Mesendoderm (in vitro differentiated cells): ENCODE measurements at regions not wholly inside any gene's neighbourhood (a gene's known extent, or its start where the extent isn't known, plus 50 kb on each side); places are given as distances from the start of the nearest gene placed in this dataset.

Experiments
- DNase-seq: peaks from one replicate; pipeline ENCODE4 v3.0.0; 2013
- H2AK5ac ChIP-seq: 2 replicates; pipeline ENCODE4 v1.6.1; 2013; ENCODE audit warnings: low read length, inconsistent platforms
- H2BK120ac ChIP-seq: 2 replicates; pipeline ENCODE4 v1.6.1; 2013; ENCODE audit warnings: low read depth, mild to moderate bottlenecking, low read length, moderate library complexity, mixed read lengths
- H2BK15ac ChIP-seq: replicated peaks from 2 replicates; pipeline ENCODE4 v1.6.1; 2013; ENCODE audit warnings: low read depth, mild to moderate bottlenecking, moderate library complexity
- H2BK5ac ChIP-seq: 2 replicates; pipeline ENCODE4 v1.6.1; 2013; ENCODE audit warnings: low read length, inconsistent platforms
- H3K18ac ChIP-seq: 2 replicates; pipeline ENCODE4 v1.6.1; 2013; ENCODE audit warnings: mild to moderate bottlenecking, low read length, mixed read lengths
- H3K23ac ChIP-seq: one replicate; pipeline ENCODE4 v1.6.1; 2013; ENCODE audit warnings: low read length
- H3K27ac ChIP-seq: 2 replicates; pipeline ENCODE4 v1.5.1; 2013; ENCODE audit warnings: low read depth, mild to moderate bottlenecking, inconsistent platforms, low read length, moderate library complexity
- H3K27me3 ChIP-seq: 2 replicates; pipeline ENCODE4 v1.6.1; 2013; ENCODE audit warnings: low read length, control low read depth, mild to moderate bottlenecking, inconsistent platforms; ENCODE audit not compliant: insufficient read depth, poor library complexity
- H3K36me3 ChIP-seq: 2 replicates; pipeline ENCODE4 v1.6.1; 2013; ENCODE audit warnings: low read length, inconsistent platforms; ENCODE audit not compliant: control insufficient read depth, insufficient read depth
- H3K4ac ChIP-seq: one replicate; pipeline ENCODE4 v1.6.1; 2013; ENCODE audit warnings: low read depth, mild to moderate bottlenecking, low read length, moderate library complexity
- H3K4me1 ChIP-seq: 2 replicates; pipeline ENCODE4 v1.6.1; 2013; ENCODE audit warnings: low read depth, low read length, inconsistent platforms; ENCODE audit not compliant: control insufficient read depth
- H3K4me2 ChIP-seq: 2 replicates; pipeline ENCODE4 v1.6.1; 2013; ENCODE audit warnings: low read length
- H3K4me3 ChIP-seq: 2 replicates; pipeline ENCODE4 v1.5.1; 2013; ENCODE audit warnings: mild to moderate bottlenecking, low read length
- H3K56ac ChIP-seq: one replicate; pipeline ENCODE4 v1.6.1; 2013; ENCODE audit warnings: low read length
- H3K79me1 ChIP-seq: 2 replicates; pipeline ENCODE4 v1.6.1; 2013; ENCODE audit warnings: low read length, inconsistent platforms
- H3K79me2 ChIP-seq: 2 replicates; pipeline ENCODE4 v1.6.1; 2013; ENCODE audit warnings: mild to moderate bottlenecking, low read length; ENCODE audit not compliant: control insufficient read depth, insufficient read depth
- H3K9ac ChIP-seq: 2 replicates; pipeline ENCODE4 v1.6.1; 2013; ENCODE audit warnings: low read length, inconsistent platforms
- H4K5ac ChIP-seq: one replicate; pipeline ENCODE4 v1.6.1; 2013; ENCODE audit warnings: low read length
- H4K8ac ChIP-seq: one replicate; pipeline ENCODE4 v1.6.1; 2013; ENCODE audit warnings: low read depth, mild to moderate bottlenecking, control low read depth, low read length, moderate library complexity
- WGBS: extraction: QIAGEN DNeasy Blood & Tissue Kit; methylation state at CpG from one replicate; pipeline ENCODE4 v1.1.7; 2013; ENCODE audit warnings: low lambda C conversion rate, missing lambda C conversion rate; ENCODE audit not compliant: insufficient coverage; ENCODE audit errors: extremely low coverage; 5-methylcytosine and 5-hydroxymethylcytosine counted together

DNA sequence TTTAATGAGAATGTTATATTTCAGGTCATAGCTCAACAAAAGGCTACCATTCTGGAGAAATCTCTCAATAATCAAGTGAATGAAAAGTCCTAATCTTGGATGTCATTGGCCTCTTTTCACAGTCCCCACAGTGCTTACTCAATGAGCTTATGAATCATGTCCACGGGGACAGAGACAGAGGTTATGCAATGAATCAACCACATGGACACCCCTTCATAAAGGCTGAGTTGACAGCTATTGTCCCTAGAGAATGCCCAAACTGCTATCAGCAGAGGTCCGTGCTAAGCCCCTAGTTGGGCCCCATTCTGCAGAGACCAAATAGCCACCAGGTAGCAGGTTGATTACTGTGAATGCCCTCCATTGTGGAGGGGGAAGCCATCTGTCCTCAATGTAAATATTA is 158.1 kb downstream of the LHFPL1 start:
- Histone ChIP-seq H3K9ac (no peak overlapping the region), H2BK120ac (no peak overlapping the region), H3K4me3 (no peak overlapping the region), H4K8ac (no peak overlapping the region), H3K56ac (no peak overlapping the region), H3K4ac (no peak overlapping the region), H3K27ac (no peak overlapping the region), H3K23ac (no peak overlapping the region), H3K36me3 (no peaks in the 10 kb centered on the region), H3K79me1 (no peaks in the 10 kb centered on the region), H3K27me3 (no peaks in the 10 kb centered on the region), H2BK15ac (no peak overlapping the region), H3K4me1 (no peaks in the 10 kb centered on the region), H2AK5ac (no peak overlapping the region), H3K79me2 (no peaks in the 10 kb centered on the region), H3K18ac (no peak overlapping the region), H2BK5ac (no peak overlapping the region), H3K4me2 (no peak overlapping the region), H4K5ac (no peak overlapping the region)
- WGBS, result no CpG with 5 or more reads among the region's 2 CpGs
- no peak for DNase-seq

DNA sequence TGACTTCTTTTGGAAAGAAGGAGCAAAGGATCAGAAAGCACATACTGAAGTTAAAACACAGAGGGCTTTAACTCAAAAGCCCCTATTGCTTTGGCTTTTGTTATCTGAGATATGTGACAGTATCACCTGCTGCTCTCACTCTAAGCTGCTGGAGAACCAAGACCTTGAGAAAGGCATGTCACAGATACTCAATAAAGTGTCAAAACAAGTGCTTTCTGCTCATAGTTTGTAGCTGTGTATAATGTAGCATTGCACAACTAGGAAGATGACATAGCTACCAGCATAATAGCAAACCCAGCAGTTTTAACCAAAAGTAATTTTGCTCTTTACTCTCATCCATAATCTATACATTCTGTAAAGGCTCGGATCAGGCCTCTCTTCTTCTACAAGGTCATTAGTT is 159.6 kb downstream of the LHFPL1 start:
- no peak overlapping the region for H4K5ac ChIP-seq
- no peak overlapping the region for H3K23ac ChIP-seq
- H3K4me1 ChIP-seq, result no peaks in the 10 kb centered on the region
- no peak overlapping the region for H3K27ac ChIP-seq
- no peak overlapping the region for H4K8ac ChIP-seq
- H3K4me2 ChIP-seq, result no peak overlapping the region
- no peak overlapping the region for H3K18ac ChIP-seq
- H3K4ac ChIP-seq, result no peak overlapping the region
- H3K9ac ChIP-seq, result no peak overlapping the region
- H3K79me1 ChIP-seq, result no peaks in the 10 kb centered on the region
- H3K79me2 ChIP-seq, result no peaks in the 10 kb centered on the region
- no peaks in the 10 kb centered on the region for H3K36me3 ChIP-seq
- H3K27me3 ChIP-seq, result no peaks in the 10 kb centered on the region
- no peak overlapping the region for H3K56ac ChIP-seq
- no peak for DNase-seq
- no peak overlapping the region for H2AK5ac ChIP-seq
- no CpG with 5 or more reads among the region's 1 CpG for WGBS
- no peak overlapping the region for H3K4me3 ChIP-seq
- H2BK120ac ChIP-seq, result no peak overlapping the region
- no peak overlapping the region for H2BK5ac ChIP-seq
- H2BK15ac ChIP-seq, result no peak overlapping the region

GRCh38 chrX:112513154-112513553 is 166.6 kb downstream of the LHFPL1 start:
- Histone ChIP-seq H2BK15ac (no peak overlapping the region), H2BK120ac (no peak overlapping the region), H3K36me3 (no peaks in the 10 kb centered on the region), H3K4me2 (no peak overlapping the region), H3K9ac (no peak overlapping the region), H3K4me1 (no peaks in the 10 kb centered on the region), H3K27ac (no peak overlapping the region), H3K56ac (no peak overlapping the region), H3K23ac (no peak overlapping the region), H2BK5ac (no peak overlapping the region), H2AK5ac (no peak overlapping the region), H4K8ac (no peak overlapping the region), H3K79me2 (no peaks in the 10 kb centered on the region), H3K27me3 (no peaks in the 10 kb centered on the region), H3K18ac (no peak overlapping the region), H3K4ac (no peak overlapping the region), H3K4me3 (no peak overlapping the region), H4K5ac (no peak overlapping the region), H3K79me1 (no peaks in the 10 kb centered on the region)
- no CpG with 5 or more reads among the region's 3 CpGs for WGBS
- DNase-seq, result peak; percentile 75

DNA sequence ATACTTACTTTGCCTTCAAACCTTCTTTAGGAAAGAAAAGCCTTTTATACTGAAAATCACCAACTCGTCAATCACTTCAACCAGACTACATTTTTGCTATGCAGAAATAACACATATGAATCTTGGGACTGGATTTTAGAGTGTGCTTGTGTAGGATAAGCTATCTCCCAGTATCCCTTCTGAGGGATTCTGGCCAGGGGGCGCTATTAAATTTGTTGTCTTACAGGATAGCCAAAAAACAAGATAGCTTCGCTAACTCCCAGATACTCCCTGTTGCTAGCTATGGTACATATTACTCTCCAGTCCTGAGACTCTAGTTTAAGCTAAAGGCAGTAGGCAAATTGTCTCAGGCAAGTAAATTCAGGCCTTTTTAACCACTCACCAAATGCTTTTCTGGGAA is 167.2 kb downstream of the LHFPL1 start:
- H3K4me2 ChIP-seq, result no peak overlapping the region
- H3K36me3 ChIP-seq, result no peaks in the 10 kb centered on the region
- no peaks in the 10 kb centered on the region for H3K27me3 ChIP-seq
- H4K8ac ChIP-seq, result no peak overlapping the region
- H2AK5ac ChIP-seq, result no peak overlapping the region
- H2BK15ac ChIP-seq, result no peak overlapping the region
- DNase-seq, result peak; percentile 59
- H3K4ac ChIP-seq, result no peak overlapping the region
- no peak overlapping the region for H3K23ac ChIP-seq
- no peaks in the 10 kb centered on the region for H3K4me1 ChIP-seq
- H2BK120ac ChIP-seq, result no peak overlapping the region
- no peak overlapping the region for H2BK5ac ChIP-seq
- no CpG with 5 or more reads among the region's 3 CpGs for WGBS
- no peaks in the 10 kb centered on the region for H3K79me1 ChIP-seq
- H4K5ac ChIP-seq, result no peak overlapping the region
- no peak overlapping the region for H3K9ac ChIP-seq
- no peak overlapping the region for H3K56ac ChIP-seq
- no peak overlapping the region for H3K18ac ChIP-seq
- no peak overlapping the region for H3K4me3 ChIP-seq
- H3K27ac ChIP-seq, result no peak overlapping the region
- no peaks in the 10 kb centered on the region for H3K79me2 ChIP-seq

DNA sequence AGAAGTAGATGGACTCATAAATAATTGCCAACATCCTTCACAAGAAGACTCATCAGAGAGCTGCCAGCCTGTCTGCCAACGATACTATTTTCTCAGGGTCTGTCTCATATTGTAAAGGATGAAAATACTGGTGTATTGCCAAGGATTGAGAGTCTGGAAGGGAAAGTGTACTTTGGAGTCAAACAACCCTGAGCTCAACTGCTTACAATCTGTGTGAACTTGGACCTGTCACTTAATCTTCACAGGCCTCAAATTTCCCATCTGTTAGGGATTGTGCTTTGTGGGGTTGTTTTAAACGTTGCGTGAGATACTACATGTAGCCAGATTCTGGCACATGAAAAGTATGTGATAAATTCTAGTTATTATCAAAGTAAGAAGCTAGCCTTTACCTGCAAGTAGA is 169.1 kb downstream of the LHFPL1 start:
- no peak for DNase-seq
- Histone ChIP-seq H3K4me2 (no peak overlapping the region), H3K4me3 (no peak overlapping the region), H3K56ac (no peak overlapping the region), H3K23ac (no peak overlapping the region), H3K27me3 (no peaks in the 10 kb centered on the region), H4K5ac (no peak overlapping the region), H3K4ac (no peak overlapping the region), H2BK120ac (no peak overlapping the region), H3K4me1 (no peaks in the 10 kb centered on the region), H2BK5ac (no peak overlapping the region), H2AK5ac (no peak overlapping the region), H3K18ac (no peak overlapping the region), H3K9ac (no peak overlapping the region), H3K36me3 (no peaks in the 10 kb centered on the region), H3K79me1 (no peaks in the 10 kb centered on the region), H2BK15ac (no peak overlapping the region), H4K8ac (no peak overlapping the region), H3K27ac (no peak overlapping the region), H3K79me2 (no peaks in the 10 kb centered on the region)
- no CpG with 5 or more reads among the region's 3 CpGs for WGBS

DNA sequence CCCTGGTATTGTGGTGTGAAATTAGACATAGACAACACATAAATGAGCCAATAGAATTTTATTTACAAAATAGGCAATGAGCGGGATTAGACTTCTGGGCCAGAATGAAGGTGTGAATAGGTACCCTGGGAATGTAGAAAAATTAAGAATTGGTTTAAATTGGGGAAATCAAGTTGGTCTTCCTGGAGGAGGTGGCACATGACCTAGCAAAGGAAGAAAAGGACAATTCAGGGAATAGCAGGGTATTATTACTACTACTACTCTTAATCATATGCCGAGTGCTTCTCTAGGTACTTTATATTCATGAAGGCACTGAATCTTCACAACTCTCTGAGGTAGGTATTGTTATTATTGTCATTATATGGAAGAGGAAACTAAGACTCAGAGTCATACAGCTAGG is 202.1 kb downstream of the LHFPL1 start:
- Histone ChIP-seq H3K4me2 (no peak overlapping the region), H3K36me3 (no peaks in the 10 kb centered on the region), H3K9ac (no peak overlapping the region), H3K4me3 (no peak overlapping the region), H3K79me1 (no peaks in the 10 kb centered on the region), H3K27ac (no peak overlapping the region), H2BK5ac (no peak overlapping the region), H3K18ac (no peak overlapping the region), H4K8ac (no peak overlapping the region), H2BK15ac (no peak overlapping the region), H3K23ac (no peak overlapping the region), H3K4ac (no peak overlapping the region), H3K56ac (no peak overlapping the region), H2BK120ac (no peak overlapping the region), H4K5ac (no peak overlapping the region), H3K79me2 (no peaks in the 10 kb centered on the region), H3K27me3 (no peaks in the 10 kb centered on the region), H2AK5ac (no peak overlapping the region), H3K4me1 (no peaks in the 10 kb centered on the region)
- no CpG with 5 or more reads among the region's 2 CpGs for WGBS
- DNase-seq, result no peak
